ENCODE measurements at regions not wholly inside any gene's neighbourhood (a gene's known extent, or its start where the extent isn't known, plus 50 kb on each side); places are given as distances from the start of the nearest gene placed in this dataset.

- FAIRE-seq (no peak), DNase-seq (ENCODE audit: insufficient read length, low spot score) (no peak)
- no peak for TF ChIP-seq SPI1 (IDR thresholded peaks at IDR 0.05; ENCODE audit: low read depth, low read length)
- TF ChIP-seq POU2F2 (IDR thresholded peaks at IDR 0.05; ENCODE audit: low read depth, low read length), result no peak
- no peak for TF ChIP-seq POLR2AphosphoS5 (IDR thresholded peaks at IDR 0.05; ENCODE audit: low read depth, low read length)
- TF ChIP-seq PAX5 (IDR thresholded peaks at IDR 0.05; ENCODE audit: insufficient read depth, low read length, severe bottlenecking), result no peak
- TF ChIP-seq POLR2A (IDR thresholded peaks at IDR 0.05; ENCODE audit: low read depth, low read length), result no peak
These were observed 76.1 kb downstream of the OR2K2 start for GRCh38 chr9:111253742-111254437.

- no peak for DNase-seq (ENCODE audit: insufficient read length, low spot score)
These were observed 78.9 kb downstream of the OR2K2 start for GRCh38 chr9:111250875-111251842.

GRCh38 chr9:111237447-111237846 lies 92.6 kb downstream of the OR2K2 start:
- no peak for DNase-seq (ENCODE audit: insufficient read length, low spot score)
- TF ChIP-seq SPI1 (IDR thresholded peaks at IDR 0.05; ENCODE audit: low read depth, low read length) (no peak), PAX5 (IDR thresholded peaks at IDR 0.05; ENCODE audit: insufficient read depth, low read length, severe bottlenecking) (no peak), POLR2AphosphoS5 (IDR thresholded peaks at IDR 0.05; ENCODE audit: low read depth, low read length) (no peak), POU2F2 (IDR thresholded peaks at IDR 0.05; ENCODE audit: low read depth, low read length) (no peak), POLR2A (IDR thresholded peaks at IDR 0.05; ENCODE audit: low read depth, low read length) (no peak), TAF1 (IDR thresholded peaks at IDR 0.05; ENCODE audit: low read depth, low read length) (no peak)
- no peak for FAIRE-seq

More at GRCh38 chr9:111250875-111251842, 78.9 kb downstream of the OR2K2 start:
- FAIRE-seq, result no peak
- TF ChIP-seq SPI1 (IDR thresholded peaks at IDR 0.05; ENCODE audit: low read depth, low read length) (no peak), TAF1 (IDR thresholded peaks at IDR 0.05; ENCODE audit: low read depth, low read length) (no peak), PAX5 (IDR thresholded peaks at IDR 0.05; ENCODE audit: insufficient read depth, low read length, severe bottlenecking) (no peak), POU2F2 (IDR thresholded peaks at IDR 0.05; ENCODE audit: low read depth, low read length) (no peak), POLR2A (IDR thresholded peaks at IDR 0.05; ENCODE audit: low read depth, low read length) (no peak), POLR2AphosphoS5 (IDR thresholded peaks at IDR 0.05; ENCODE audit: low read depth, low read length) (no peak)

GRCh38 chr9:111236332-111236731 lies 93.7 kb downstream of the OR2K2 start:
- TF ChIP-seq POLR2A (IDR thresholded peaks at IDR 0.05; ENCODE audit: low read depth, low read length), result no peak
- no peak for TF ChIP-seq PAX5 (IDR thresholded peaks at IDR 0.05; ENCODE audit: insufficient read depth, low read length, severe bottlenecking)
- TF ChIP-seq SPI1 (IDR thresholded peaks at IDR 0.05; ENCODE audit: low read depth, low read length), result no peak
- no peak for TF ChIP-seq POU2F2 (IDR thresholded peaks at IDR 0.05; ENCODE audit: low read depth, low read length)
- no peak for TF ChIP-seq POLR2AphosphoS5 (IDR thresholded peaks at IDR 0.05; ENCODE audit: low read depth, low read length)
- no peak for TF ChIP-seq TAF1 (IDR thresholded peaks at IDR 0.05; ENCODE audit: low read depth, low read length)
- DNase-seq (ENCODE audit: insufficient read length, low spot score) (no peak), FAIRE-seq (no peak)

GRCh38 chr9:111233963-111234362 lies 96.1 kb downstream of the OR2K2 start:
- DNase-seq (ENCODE audit: insufficient read length, low spot score) (no peak), FAIRE-seq (no peak)
- no peak for TF ChIP-seq SPI1 (IDR thresholded peaks at IDR 0.05; ENCODE audit: low read depth, low read length)
- TF ChIP-seq POU2F2 (IDR thresholded peaks at IDR 0.05; ENCODE audit: low read depth, low read length), result no peak
- no peak for TF ChIP-seq TAF1 (IDR thresholded peaks at IDR 0.05; ENCODE audit: low read depth, low read length)
- TF ChIP-seq POLR2A (IDR thresholded peaks at IDR 0.05; ENCODE audit: low read depth, low read length), result no peak
- TF ChIP-seq POLR2AphosphoS5 (IDR thresholded peaks at IDR 0.05; ENCODE audit: low read depth, low read length), result no peak
- TF ChIP-seq PAX5 (IDR thresholded peaks at IDR 0.05; ENCODE audit: insufficient read depth, low read length, severe bottlenecking), result no peak

- no peak for DNase-seq (ENCODE audit: insufficient read length, low spot score)
- TF ChIP-seq SPI1 (IDR thresholded peaks at IDR 0.05; ENCODE audit: low read depth, low read length), result no peak
- no peak for TF ChIP-seq POLR2A (IDR thresholded peaks at IDR 0.05; ENCODE audit: low read depth, low read length)
- no peak for TF ChIP-seq TAF1 (IDR thresholded peaks at IDR 0.05; ENCODE audit: low read depth, low read length)
- no peak for TF ChIP-seq PAX5 (IDR thresholded peaks at IDR 0.05; ENCODE audit: insufficient read depth, low read length, severe bottlenecking)
- no peak for TF ChIP-seq POLR2AphosphoS5 (IDR thresholded peaks at IDR 0.05; ENCODE audit: low read depth, low read length)
- no peak for FAIRE-seq
These were observed 96.8 kb downstream of the OR2K2 start for GRCh38 chr9:111232997-111233790.

- no peak for FAIRE-seq
- DNase-seq (ENCODE audit: insufficient read length, low spot score), result no peak
- TF ChIP-seq SPI1 (IDR thresholded peaks at IDR 0.05; ENCODE audit: low read depth, low read length) (no peak), POLR2AphosphoS5 (IDR thresholded peaks at IDR 0.05; ENCODE audit: low read depth, low read length) (no peak), PAX5 (IDR thresholded peaks at IDR 0.05; ENCODE audit: insufficient read depth, low read length, severe bottlenecking) (no peak), POLR2A (IDR thresholded peaks at IDR 0.05; ENCODE audit: low read depth, low read length) (no peak), TAF1 (IDR thresholded peaks at IDR 0.05; ENCODE audit: low read depth, low read length) (no peak), POU2F2 (IDR thresholded peaks at IDR 0.05; ENCODE audit: low read depth, low read length) (no peak)
These were observed 98.0 kb downstream of the OR2K2 start for GRCh38 chr9:111231801-111232580.

GRCh38 chr9:111222757-111223156 lies 107.3 kb downstream of the OR2K2 start:
- DNase-seq (ENCODE audit: insufficient read length, low spot score) (no peak), FAIRE-seq (no peak)
- TF ChIP-seq POLR2AphosphoS5 (IDR thresholded peaks at IDR 0.05; ENCODE audit: low read depth, low read length), result no peak
- TF ChIP-seq PAX5 (IDR thresholded peaks at IDR 0.05; ENCODE audit: insufficient read depth, low read length, severe bottlenecking), result no peak
- no peak for TF ChIP-seq POLR2A (IDR thresholded peaks at IDR 0.05; ENCODE audit: low read depth, low read length)
- no peak for TF ChIP-seq POU2F2 (IDR thresholded peaks at IDR 0.05; ENCODE audit: low read depth, low read length)
- TF ChIP-seq TAF1 (IDR thresholded peaks at IDR 0.05; ENCODE audit: low read depth, low read length), result no peak
- TF ChIP-seq SPI1 (IDR thresholded peaks at IDR 0.05; ENCODE audit: low read depth, low read length), result no peak

Data from GM12891 (cell line).